ENCODE measurements at regions not wholly inside any gene's neighbourhood (a gene's known extent, or its start where the extent isn't known, plus 50 kb on each side); places are given as distances from the start of the nearest gene placed in this dataset.

DNA sequence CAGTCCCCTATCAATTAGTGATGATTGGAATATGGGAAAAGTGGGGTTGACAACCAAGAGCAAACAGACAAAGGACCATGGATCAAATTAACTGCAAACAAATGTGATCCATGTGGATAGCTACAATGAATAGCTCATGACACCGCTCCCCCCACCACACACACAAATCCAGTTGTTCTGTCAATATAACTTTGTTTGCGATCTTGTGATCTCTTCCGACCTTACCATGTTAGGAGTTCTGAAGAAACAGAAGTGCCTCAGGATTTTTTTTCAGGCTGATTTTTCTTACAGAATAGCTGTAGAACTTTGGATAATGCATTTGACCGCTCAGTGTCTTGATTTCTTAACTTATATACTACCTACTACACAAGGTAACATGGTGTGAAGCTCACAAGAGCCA lies 116.6 kb downstream of the SH2D1A start:
- Histone ChIP-seq H3F3A (ENCODE audit: low read length, unreplicated experiment) (no peaks in the 10 kb centered on the region), H3K36me3 (ENCODE audit: low read depth, low read length) (no peaks in the 10 kb centered on the region), H3K9ac (ENCODE audit: low read length) (no peak overlapping the region), H3K9me2 (replicated peaks; ENCODE audit: low read length) (no peaks in the 10 kb centered on the region), H3K27me3 (ENCODE audit: low read length) (no peaks in the 10 kb centered on the region), H3K4me2 (ENCODE audit: low read length) (no peak overlapping the region), H3K79me2 (ENCODE audit: low read length) (no peaks in the 10 kb centered on the region), H3K4me3 (ENCODE audit: low read length) (no peak overlapping the region), H3K9me3 (ENCODE audit: low read length) (no peaks in the 10 kb centered on the region), H4K20me1 (ENCODE audit: low read length) (no peaks in the 10 kb centered on the region), H3K27ac (ENCODE audit: low read length) (no peak overlapping the region), H3K4me1 (ENCODE audit: insufficient read depth, low read length) (no peaks in the 10 kb centered on the region), H2AFZ (ENCODE audit: low read length) (no peak overlapping the region)
- no peak for TF ChIP-seq EZH2phosphoT487 (IDR thresholded peaks at IDR 0.05; ENCODE audit: borderline replicate concordance, low read length)
- TF ChIP-seq, protein P1, sequence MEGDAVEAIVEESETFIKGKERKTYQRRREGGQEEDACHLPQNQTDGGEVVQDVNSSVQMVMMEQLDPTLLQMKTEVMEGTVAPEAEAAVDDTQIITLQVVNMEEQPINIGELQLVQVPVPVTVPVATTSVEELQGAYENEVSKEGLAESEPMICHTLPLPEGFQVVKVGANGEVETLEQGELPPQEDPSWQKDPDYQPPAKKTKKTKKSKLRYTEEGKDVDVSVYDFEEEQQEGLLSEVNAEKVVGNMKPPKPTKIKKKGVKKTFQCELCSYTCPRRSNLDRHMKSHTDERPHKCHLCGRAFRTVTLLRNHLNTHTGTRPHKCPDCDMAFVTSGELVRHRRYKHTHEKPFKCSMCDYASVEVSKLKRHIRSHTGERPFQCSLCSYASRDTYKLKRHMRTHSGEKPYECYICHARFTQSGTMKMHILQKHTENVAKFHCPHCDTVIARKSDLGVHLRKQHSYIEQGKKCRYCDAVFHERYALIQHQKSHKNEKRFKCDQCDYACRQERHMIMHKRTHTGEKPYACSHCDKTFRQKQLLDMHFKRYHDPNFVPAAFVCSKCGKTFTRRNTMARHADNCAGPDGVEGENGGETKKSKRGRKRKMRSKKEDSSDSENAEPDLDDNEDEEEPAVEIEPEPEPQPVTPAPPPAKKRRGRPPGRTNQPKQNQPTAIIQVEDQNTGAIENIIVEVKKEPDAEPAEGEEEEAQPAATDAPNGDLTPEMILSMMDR (conservative IDR thresholded peaks at IDR 0.05; ENCODE audit: low read depth, low read length), result no peak
- TF ChIP-seq EZH2 (IDR thresholded peaks at IDR 0.05; ENCODE audit: low read length, unreplicated experiment), result no peak
- POLR2A ChIA-PET (ENCODE audit: unreplicated experiment), result no interaction called here
- BruUV-seq (replicated peaks), result no TSS peak
- intact Hi-C loops (cut with micrococcal nuclease), result no loop called here
- ATAC-seq (no peak), DNase-seq (no peak)
- CTCF ChIA-PET, result no interaction called here

DNA sequence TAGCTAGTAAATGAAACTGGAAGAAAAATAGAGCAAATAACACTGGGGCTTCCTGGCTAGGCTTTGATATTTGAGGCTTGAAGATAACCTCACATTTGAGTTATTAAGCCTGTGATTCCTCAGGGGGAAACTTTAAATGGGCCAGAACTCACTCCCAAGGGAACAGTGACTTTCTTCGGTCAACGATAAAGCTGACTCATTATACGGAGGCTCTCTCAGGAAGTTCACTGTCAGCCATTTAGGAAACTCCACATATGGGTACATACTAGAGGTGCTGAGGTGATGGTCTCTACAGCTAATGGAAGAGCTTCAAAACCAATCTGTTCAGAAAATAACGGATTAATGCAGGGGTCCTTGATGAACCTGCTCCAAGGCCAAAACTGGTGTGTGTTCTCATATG lies 120.8 kb downstream of the SH2D1A start:
- ChIA-PET POLR2A (ENCODE audit: unreplicated experiment) (no interaction called here), CTCF (no interaction called here)
- no TSS peak for BruUV-seq (replicated peaks)
- Histone ChIP-seq H3K79me2 (ENCODE audit: low read length) (no peaks in the 10 kb centered on the region), H3K27me3 (ENCODE audit: low read length) (no peaks in the 10 kb centered on the region), H3K4me2 (ENCODE audit: low read length) (no peak overlapping the region), H3K4me1 (ENCODE audit: insufficient read depth, low read length) (no peaks in the 10 kb centered on the region), H3F3A (ENCODE audit: low read length, unreplicated experiment) (no peaks in the 10 kb centered on the region), H2AFZ (ENCODE audit: low read length) (no peak overlapping the region), H3K27ac (ENCODE audit: low read length) (no peak overlapping the region), H4K20me1 (ENCODE audit: low read length) (no peaks in the 10 kb centered on the region), H3K4me3 (ENCODE audit: low read length) (no peak overlapping the region), H3K36me3 (ENCODE audit: low read depth, low read length) (no peaks in the 10 kb centered on the region), H3K9me2 (replicated peaks; ENCODE audit: low read length) (no peaks in the 10 kb centered on the region), H3K9ac (ENCODE audit: low read length) (no peak overlapping the region), H3K9me3 (ENCODE audit: low read length) (no peaks in the 10 kb centered on the region)
- intact Hi-C loops (cut with micrococcal nuclease), result no loop called here
- ATAC-seq, result no peak
- TF ChIP-seq, protein P1 (conservative IDR thresholded peaks at IDR 0.05; ENCODE audit: low read depth, low read length), result no peak
- TF ChIP-seq EZH2 (IDR thresholded peaks at IDR 0.05; ENCODE audit: low read length, unreplicated experiment), result no peak
- no peak for TF ChIP-seq EZH2phosphoT487 (IDR thresholded peaks at IDR 0.05; ENCODE audit: borderline replicate concordance, low read length)
- no peak for DNase-seq

DNA sequence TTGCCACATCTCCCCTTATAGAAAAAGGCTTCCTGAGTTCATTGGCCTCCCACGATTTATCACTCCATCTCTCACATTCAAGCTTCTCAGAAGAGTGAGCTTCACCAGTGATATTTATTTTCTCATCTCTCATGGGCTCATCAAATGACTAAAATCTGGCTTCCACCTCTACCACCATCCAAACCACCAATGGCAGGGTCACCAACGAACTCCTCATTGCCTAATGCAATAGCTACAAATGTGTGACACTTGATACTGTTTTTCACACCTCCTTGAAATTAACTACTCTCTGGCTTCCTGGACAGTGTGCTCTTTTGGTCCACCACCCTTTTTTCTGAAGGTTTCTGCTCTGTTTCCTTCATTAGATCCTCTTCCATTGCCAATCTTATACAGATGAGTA lies 129.0 kb downstream of the SH2D1A start:
- intact Hi-C loops (cut with micrococcal nuclease), result no loop called here
- POLR2A ChIA-PET (ENCODE audit: unreplicated experiment), result no interaction called here
- Histone ChIP-seq H3K79me2 (ENCODE audit: low read length) (no peaks in the 10 kb centered on the region), H2AFZ (ENCODE audit: low read length) (no peak overlapping the region), H3K27me3 (ENCODE audit: low read length) (no peaks in the 10 kb centered on the region), H3K4me1 (ENCODE audit: insufficient read depth, low read length) (no peaks in the 10 kb centered on the region), H3K9me3 (ENCODE audit: low read length) (no peaks in the 10 kb centered on the region), H3K27ac (ENCODE audit: low read length) (no peak overlapping the region), H3K4me2 (ENCODE audit: low read length) (no peak overlapping the region), H3K36me3 (ENCODE audit: low read depth, low read length) (no peaks in the 10 kb centered on the region), H3K4me3 (ENCODE audit: low read length) (no peak overlapping the region), H4K20me1 (ENCODE audit: low read length) (no peaks in the 10 kb centered on the region), H3F3A (ENCODE audit: low read length, unreplicated experiment) (no peaks in the 10 kb centered on the region), H3K9ac (ENCODE audit: low read length) (no peak overlapping the region), H3K9me2 (replicated peaks; ENCODE audit: low read length) (no peaks in the 10 kb centered on the region)
- no TSS peak for BruUV-seq (replicated peaks)
- CTCF ChIA-PET, result no interaction called here
- TF ChIP-seq EZH2phosphoT487 (IDR thresholded peaks at IDR 0.05; ENCODE audit: borderline replicate concordance, low read length) (no peak), EZH2 (IDR thresholded peaks at IDR 0.05; ENCODE audit: low read length, unreplicated experiment) (no peak)
- TF ChIP-seq, protein P1 (conservative IDR thresholded peaks at IDR 0.05; ENCODE audit: low read depth, low read length), result no peak
- no peak for ATAC-seq
- no peak for DNase-seq

All from PC-3 (cell line).